Activated naive CD8-positive, alpha-beta T cell treated with anti-CD3 and anti-CD28 coated beads, Interleukin-2, amount 10 ng/mL, durations not matched to agents 7 days and 5 days (primary cell): ENCODE measurements at regions not wholly inside any gene's neighbourhood (a gene's known extent, or its start where the extent isn't known, plus 50 kb on each side); places are given as distances from the start of the nearest gene placed in this dataset.

Experiments
- ATAC-seq: fragments of 150-1000 bp; cut with Tn5 transposase; one replicate; pipeline ENCODE4 v1.10.0; 2021; ENCODE audit warnings: low read depth, moderate library complexity
- POLR2A ChIA-PET: fragments of 350-600 bp; sonication (Branson Sonifier 250); formaldehyde crosslinking; loops from one replicate; lab custom pipeline; 2021; ENCODE audit warnings: antibody characterized with exemption; lab: Charles Lee
- DNase-seq: peaks from one replicate; pipeline ENCODE4 v3.0.0; 2021
- H3K27ac Mint-ChIP-seq: one replicate; pipeline ENCODE4 v1.8.0; 2022; ENCODE audit warnings: mild to moderate bottlenecking, mixed read lengths
- H3K27me3 Mint-ChIP-seq: one replicate; pipeline ENCODE4 v1.8.0; 2022; ENCODE audit warnings: mild to moderate bottlenecking, moderate library complexity, mixed read lengths
- H3K36me3 Mint-ChIP-seq: one replicate; pipeline ENCODE4 v1.8.0; 2021; ENCODE audit warnings: mild to moderate bottlenecking, mixed read lengths
- H3K4me1 Mint-ChIP-seq: one replicate; pipeline ENCODE4 v1.8.0; 2021; ENCODE audit warnings: mixed read lengths
- H3K4me3 Mint-ChIP-seq: one replicate; pipeline ENCODE4 v1.8.0; 2022; ENCODE audit warnings: mild to moderate bottlenecking, moderate library complexity, mixed read lengths
- H3K9me3 Mint-ChIP-seq: one replicate; pipeline ENCODE4 v1.8.0; 2021; ENCODE audit warnings: mixed read lengths

GRCh38 chr18:40866013-40866645 lies 1088.9 kb upstream of the PIK3C3 start:
- H3K4me3 Mint-ChIP-seq = no peak overlapping the region
- H3K9me3 Mint-ChIP-seq = no peaks in the 10 kb centered on the region
- ATAC-seq (no peak), DNase-seq (no peak)
- no peaks in the 10 kb centered on the region for H3K4me1 Mint-ChIP-seq
- no peak overlapping the region for H3K27ac Mint-ChIP-seq
- POLR2A ChIA-PET = no interaction called here
- no peaks in the 10 kb centered on the region for H3K36me3 Mint-ChIP-seq
- no peaks in the 10 kb centered on the region for H3K27me3 Mint-ChIP-seq

GRCh38 chr18:40864846-40865245 lies 1090.2 kb upstream of the PIK3C3 start:
- Mint-ChIP-seq H3K36me3 (no peaks in the 10 kb centered on the region), H3K27ac (no peak overlapping the region), H3K4me3 (no peak overlapping the region), H3K9me3 (no peaks in the 10 kb centered on the region), H3K27me3 (no peaks in the 10 kb centered on the region), H3K4me1 (no peaks in the 10 kb centered on the region)
- ATAC-seq = no peak
- POLR2A ChIA-PET = no interaction called here
- no peak for DNase-seq

- no peak overlapping the region for H3K4me3 Mint-ChIP-seq
- POLR2A ChIA-PET = no interaction called here
- no peaks in the 10 kb centered on the region for H3K9me3 Mint-ChIP-seq
- H3K36me3 Mint-ChIP-seq = no peaks in the 10 kb centered on the region
- no peaks in the 10 kb centered on the region for H3K4me1 Mint-ChIP-seq
- DNase-seq = no peak
- no peak overlapping the region for H3K27ac Mint-ChIP-seq
- no peaks in the 10 kb centered on the region for H3K27me3 Mint-ChIP-seq
- ATAC-seq = no peak
Observed at GRCh38 chr18:40863801-40864200, 1091.2 kb upstream of the PIK3C3 start.

DNA sequence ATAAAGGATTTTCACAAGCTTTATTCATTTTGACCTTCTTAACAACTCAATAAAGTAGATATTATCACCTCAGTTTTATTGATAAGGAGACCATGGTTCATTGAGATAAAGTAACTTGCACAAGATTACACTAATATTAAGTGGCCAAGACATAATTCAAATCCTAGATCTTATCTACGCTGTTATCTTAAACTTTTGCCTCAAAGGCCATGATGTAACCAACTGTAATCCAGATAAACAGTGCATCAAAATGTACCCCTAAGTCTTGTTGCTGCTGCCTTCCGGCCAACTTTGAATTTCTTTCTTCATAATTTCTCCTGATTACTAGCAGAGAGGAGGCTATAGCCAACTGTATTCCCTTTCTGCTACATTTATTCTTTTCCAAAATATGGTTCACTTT lies 1094.8 kb upstream of the PIK3C3 start:
- Mint-ChIP-seq H3K4me1 (no peaks in the 10 kb centered on the region), H3K27me3 (no peaks in the 10 kb centered on the region), H3K4me3 (no peak overlapping the region), H3K36me3 (no peaks in the 10 kb centered on the region), H3K9me3 (peaks cover 1% of the 10 kb centered on the region), H3K27ac (no peak overlapping the region)
- ATAC-seq = no peak
- POLR2A ChIA-PET = no interaction called here
- no peak for DNase-seq

GRCh38 chr18:40855661-40856060 lies 1099.4 kb upstream of the PIK3C3 start:
- Mint-ChIP-seq H3K36me3 (no peaks in the 10 kb centered on the region), H3K4me3 (no peak overlapping the region), H3K9me3 (peaks cover 1% of the 10 kb centered on the region), H3K27ac (no peak overlapping the region), H3K4me1 (no peaks in the 10 kb centered on the region), H3K27me3 (no peaks in the 10 kb centered on the region)
- DNase-seq (no peak), ATAC-seq (no peak)
- POLR2A ChIA-PET = no interaction called here

DNA sequence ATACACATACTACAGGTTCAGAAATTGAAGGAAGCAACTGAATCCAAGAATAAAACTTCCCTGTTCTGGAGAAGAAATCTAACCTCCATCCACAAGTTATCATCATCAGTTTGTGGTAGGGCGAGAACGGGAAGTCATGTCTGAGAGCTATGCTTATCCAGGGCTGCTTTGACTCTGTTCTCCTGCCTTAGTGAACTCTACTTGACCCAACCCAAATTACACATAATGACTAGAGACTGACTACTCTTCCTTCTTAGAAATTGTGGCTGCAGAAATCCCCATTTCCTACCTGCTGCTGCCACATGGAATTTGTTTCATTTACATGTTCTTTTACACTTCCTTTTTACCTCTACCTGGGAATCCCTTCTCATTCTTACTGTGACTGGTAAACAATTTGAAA lies 1102.6 kb upstream of the PIK3C3 start:
- no peak overlapping the region for H3K27ac Mint-ChIP-seq
- H3K4me3 Mint-ChIP-seq = no peak overlapping the region
- H3K27me3 Mint-ChIP-seq = no peaks in the 10 kb centered on the region
- H3K36me3 Mint-ChIP-seq = no peaks in the 10 kb centered on the region
- peaks cover 1% of the 10 kb centered on the region for H3K9me3 Mint-ChIP-seq
- POLR2A ChIA-PET = no interaction called here
- no peak for ATAC-seq
- no peak for DNase-seq
- H3K4me1 Mint-ChIP-seq = no peaks in the 10 kb centered on the region

DNA sequence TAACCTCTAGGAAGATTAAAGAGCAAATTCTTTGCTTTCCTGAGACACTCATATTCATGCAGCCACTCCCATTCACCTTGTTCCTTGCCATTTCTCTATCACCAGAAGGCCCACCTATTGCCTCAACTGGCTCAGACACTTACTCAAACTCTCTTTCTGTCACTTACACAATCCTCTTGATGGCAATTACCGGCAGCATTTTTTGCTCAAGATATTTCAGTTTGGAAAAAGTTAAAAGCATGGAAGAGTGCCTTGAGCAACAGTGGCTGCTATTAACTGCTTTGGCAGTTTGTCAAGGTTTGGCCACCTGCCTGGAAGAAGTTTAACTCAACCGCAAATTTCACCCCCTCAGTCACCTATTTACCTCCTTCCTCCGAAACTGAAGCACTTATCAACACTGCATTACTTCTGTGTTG lies 1104.0 kb upstream of the PIK3C3 start:
- H3K27ac Mint-ChIP-seq = no peak overlapping the region
- DNase-seq (no peak), ATAC-seq (no peak)
- no peaks in the 10 kb centered on the region for H3K4me1 Mint-ChIP-seq
- H3K4me3 Mint-ChIP-seq = no peak overlapping the region
- POLR2A ChIA-PET = no interaction called here
- no peaks in the 10 kb centered on the region for H3K36me3 Mint-ChIP-seq
- no peaks in the 10 kb centered on the region for H3K27me3 Mint-ChIP-seq
- no peaks in the 10 kb centered on the region for H3K9me3 Mint-ChIP-seq

DNA sequence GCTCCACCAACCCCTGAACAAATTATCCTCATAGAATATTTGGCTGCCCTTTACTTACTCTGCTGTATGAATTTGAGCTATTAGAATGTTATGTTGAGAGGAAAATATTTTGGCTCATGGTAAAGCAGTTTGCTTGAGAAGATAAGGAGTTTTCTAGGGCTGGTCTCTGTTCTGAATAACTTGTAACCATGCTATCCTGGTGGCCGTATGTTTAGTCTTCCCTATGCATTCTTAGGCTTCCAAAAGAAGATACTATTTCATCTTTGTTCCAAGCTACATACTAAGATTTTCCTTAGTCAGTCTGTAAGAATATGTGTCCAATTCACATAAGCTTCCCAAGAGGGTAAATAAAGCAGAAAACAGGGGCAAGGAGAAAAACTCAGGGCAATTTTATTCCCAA lies 1105.1 kb upstream of the PIK3C3 start:
- Mint-ChIP-seq H3K36me3 (no peaks in the 10 kb centered on the region), H3K4me3 (no peak overlapping the region), H3K27me3 (no peaks in the 10 kb centered on the region), H3K27ac (no peak overlapping the region), H3K9me3 (no peaks in the 10 kb centered on the region), H3K4me1 (no peaks in the 10 kb centered on the region)
- DNase-seq (no peak), ATAC-seq (no peak)
- POLR2A ChIA-PET = no interaction called here

GRCh38 chr18:40841467-40841866 lies 1113.6 kb upstream of the PIK3C3 start:
- H3K9me3 Mint-ChIP-seq = peaks cover 7% of the 10 kb centered on the region
- no peak for DNase-seq
- H3K27me3 Mint-ChIP-seq = no peaks in the 10 kb centered on the region
- no peaks in the 10 kb centered on the region for H3K4me1 Mint-ChIP-seq
- no peak overlapping the region for H3K27ac Mint-ChIP-seq
- POLR2A ChIA-PET = no interaction called here
- H3K4me3 Mint-ChIP-seq = no peak overlapping the region
- no peaks in the 10 kb centered on the region for H3K36me3 Mint-ChIP-seq
- ATAC-seq = no peak

DNA sequence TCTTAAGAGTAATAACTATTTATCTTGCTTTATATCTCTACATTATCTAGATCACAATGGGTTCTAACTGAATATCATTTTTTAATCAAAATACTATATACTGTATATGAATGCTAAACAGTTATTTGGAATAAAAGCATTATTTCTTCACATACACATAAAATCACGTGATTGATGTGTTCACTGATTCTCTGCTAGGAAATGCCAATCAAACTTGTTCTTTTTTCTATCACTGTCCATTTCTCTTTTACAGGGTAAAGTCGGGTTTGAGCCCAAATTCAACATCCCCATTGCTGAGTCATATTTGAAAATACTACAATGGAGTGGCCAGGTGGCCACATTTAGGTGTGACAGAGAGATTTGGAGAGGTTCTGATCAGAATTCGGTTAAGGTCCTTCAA lies 1114.0 kb upstream of the PIK3C3 start:
- POLR2A ChIA-PET = no interaction called here

DNA sequence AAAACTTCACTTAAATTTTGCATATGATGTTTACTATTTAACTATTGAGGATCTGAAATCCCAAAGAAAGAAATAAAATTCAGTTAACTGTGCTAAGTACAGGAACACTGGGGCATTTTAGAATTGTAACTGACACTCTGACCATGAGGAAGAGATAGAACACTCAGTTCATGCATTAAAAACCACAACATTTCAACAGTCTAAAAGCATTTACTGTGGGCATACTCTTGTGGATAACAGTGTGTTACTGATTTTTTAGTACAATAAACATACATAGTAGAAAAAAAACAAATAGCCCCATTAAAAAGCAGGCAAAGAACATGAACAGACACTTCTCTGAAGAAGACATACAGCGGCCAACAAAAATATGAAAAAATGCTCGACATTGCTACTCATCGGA lies 1122.7 kb upstream of the PIK3C3 start:
- Mint-ChIP-seq H3K4me3 (no peak overlapping the region), H3K4me1 (no peaks in the 10 kb centered on the region), H3K27me3 (no peaks in the 10 kb centered on the region), H3K9me3 (peaks cover 3% of the 10 kb centered on the region), H3K27ac (no peak overlapping the region), H3K36me3 (no peaks in the 10 kb centered on the region)
- DNase-seq (no peak), ATAC-seq (no peak)
- POLR2A ChIA-PET = no interaction called here

More for the DNA sequence above, 1114.0 kb upstream of the PIK3C3 start:
- no peak for DNase-seq
- no peaks in the 10 kb centered on the region for H3K4me1 Mint-ChIP-seq
- H3K27ac Mint-ChIP-seq = no peak overlapping the region
- H3K27me3 Mint-ChIP-seq = no peaks in the 10 kb centered on the region
- H3K36me3 Mint-ChIP-seq = no peaks in the 10 kb centered on the region
- ATAC-seq = no peak
- peaks cover 7% of the 10 kb centered on the region for H3K9me3 Mint-ChIP-seq
- no peak overlapping the region for H3K4me3 Mint-ChIP-seq

DNA sequence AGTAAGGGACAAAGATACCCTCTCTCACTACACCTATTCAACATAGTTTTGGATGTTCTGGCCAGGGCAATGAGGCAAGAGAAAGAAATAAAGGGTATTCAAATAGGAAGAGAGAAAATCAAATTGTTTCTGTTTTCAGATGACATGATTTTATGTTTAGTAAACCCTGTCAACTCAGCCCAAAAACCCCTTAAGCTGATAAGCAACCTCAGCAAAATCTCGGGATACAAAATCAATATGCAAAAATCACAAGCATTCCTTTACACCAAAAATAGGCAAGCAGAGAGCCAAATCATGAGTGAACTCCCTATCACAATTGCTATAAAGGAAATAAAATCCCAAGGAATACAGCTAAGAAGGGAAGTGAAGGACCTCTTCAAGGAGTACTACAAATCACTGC lies 1130.7 kb upstream of the PIK3C3 start:
- H3K27me3 Mint-ChIP-seq = no peaks in the 10 kb centered on the region
- DNase-seq (no peak), ATAC-seq (no peak)
- no peaks in the 10 kb centered on the region for H3K36me3 Mint-ChIP-seq
- POLR2A ChIA-PET = no interaction called here
- no peak overlapping the region for H3K27ac Mint-ChIP-seq
- H3K4me3 Mint-ChIP-seq = no peak overlapping the region
- H3K4me1 Mint-ChIP-seq = no peaks in the 10 kb centered on the region
- H3K9me3 Mint-ChIP-seq = peaks cover 2% of the 10 kb centered on the region

DNA sequence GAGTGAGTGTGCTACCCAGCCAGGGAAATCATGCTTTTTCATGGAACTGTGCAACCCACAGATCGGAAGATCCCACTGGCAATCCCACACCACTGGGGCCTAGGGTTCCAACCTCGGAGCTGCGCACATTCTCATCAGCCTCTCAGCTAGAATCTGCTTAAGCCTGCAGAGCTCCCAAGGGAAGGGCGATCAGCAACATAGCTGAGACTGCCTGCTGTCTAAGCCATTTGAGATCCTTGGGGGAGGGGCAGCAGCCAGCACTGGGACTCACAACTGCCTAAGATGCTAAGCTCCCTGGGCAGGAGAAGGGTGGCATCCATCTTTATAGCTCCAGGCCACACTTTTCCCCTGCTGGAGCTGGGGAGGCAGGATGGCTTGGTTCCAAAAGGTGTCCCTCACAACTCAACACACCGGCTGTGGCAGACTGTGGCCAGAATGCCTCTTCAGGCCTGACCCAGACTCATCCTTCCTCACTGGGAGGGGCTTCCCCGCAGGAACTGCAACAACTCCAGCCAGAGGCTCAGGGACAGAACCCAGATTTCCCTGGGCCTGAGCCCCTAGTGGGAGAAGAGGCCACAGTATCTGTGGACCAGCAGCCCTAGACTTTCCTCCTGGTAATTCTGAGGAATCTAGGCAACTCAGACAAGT lies 1133.3 kb upstream of the PIK3C3 start:
- Mint-ChIP-seq H3K4me3 (no peak overlapping the region), H3K27me3 (no peaks in the 10 kb centered on the region), H3K36me3 (no peaks in the 10 kb centered on the region), H3K27ac (no peak overlapping the region), H3K4me1 (no peaks in the 10 kb centered on the region), H3K9me3 (peaks cover 3% of the 10 kb centered on the region)
- POLR2A ChIA-PET = no interaction called here
- ATAC-seq (no peak), DNase-seq (no peak)

DNA sequence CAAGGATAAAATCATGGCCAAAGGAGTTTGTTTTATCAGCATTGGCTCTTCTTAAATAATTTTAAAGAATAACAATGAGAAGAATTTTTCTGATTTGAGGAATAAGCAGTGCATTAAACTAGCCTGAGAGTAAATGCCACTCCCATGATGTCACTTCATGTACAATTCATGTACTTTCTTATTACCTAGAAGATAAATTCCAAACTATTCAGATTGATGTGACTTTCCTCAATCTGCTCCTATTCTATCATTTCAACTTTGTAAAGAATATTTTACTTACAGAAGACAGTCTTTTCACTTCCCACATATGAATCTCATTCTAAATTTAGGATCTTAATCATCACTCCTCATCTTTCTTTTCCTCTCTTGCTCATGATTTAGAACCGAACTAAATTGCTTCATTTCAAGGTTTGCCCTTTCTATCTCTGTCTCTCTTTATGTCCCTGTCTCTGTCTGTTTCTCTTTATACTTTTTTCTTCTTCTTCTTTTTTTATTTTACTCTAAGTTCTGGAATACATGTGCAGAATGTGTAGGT lies 1142.0 kb upstream of the PIK3C3 start:
- ATAC-seq (no peak), DNase-seq (no peak)
- no peaks in the 10 kb centered on the region for H3K4me1 Mint-ChIP-seq
- H3K27ac Mint-ChIP-seq = no peak overlapping the region
- no peak overlapping the region for H3K4me3 Mint-ChIP-seq
- POLR2A ChIA-PET = no interaction called here
- no peaks in the 10 kb centered on the region for H3K27me3 Mint-ChIP-seq
- peaks cover 2% of the 10 kb centered on the region for H3K9me3 Mint-ChIP-seq
- H3K36me3 Mint-ChIP-seq = no peaks in the 10 kb centered on the region
